ENCODE measurements at regions not wholly inside any gene's neighbourhood (a gene's known extent, or its start where the extent isn't known, plus 50 kb on each side); places are given as distances from the start of the nearest gene placed in this dataset.

- Mint-ChIP-seq H3K27ac (no peak overlapping the region), H3K27me3 (ENCODE audit: low read depth in 3 of 3) (no peaks in the 10 kb centered on the region), H3K4me3 (no peak overlapping the region), H3K36me3 (no peaks in the 10 kb centered on the region), H3K9me3 (no peaks in the 10 kb centered on the region), H3K4me1 (no peaks in the 10 kb centered on the region)
- DNase-seq, result no peak
- TF ChIP-seq CTCF (IDR thresholded peaks at IDR 0.05), result no peak
- Histone ChIP-seq H3K27me3 (ENCODE audit: control insufficient read depth in 2 of 2, insufficient read depth in 2 of 2, low read length in 2 of 2) (no peaks in the 10 kb centered on the region), H3K36me3 (replicated peaks in 1 of 2; ENCODE audit: control insufficient read depth in 1 of 2, insufficient read depth in 2 of 2, low read length in 2 of 2) (no peaks in the 10 kb centered on the region), H3K4me2 (replicated peaks; ENCODE audit: extremely low read depth, low read length, poor library complexity, severe bottlenecking) (no peak overlapping the region), H3K9ac (ENCODE audit: insufficient read depth, low read length, poor library complexity, severe bottlenecking) (no peak overlapping the region), H2AFZ (ENCODE audit: insufficient read depth, low read depth, low read length, poor library complexity, severe bottlenecking) (no peak overlapping the region), H3K27ac (ENCODE audit: low read depth in 1 of 2, low read length in 2 of 2) (no peak overlapping the region), H3K4me3 (replicated peaks in 1 of 3; ENCODE audit: low read depth in 2 of 3, low read length in 3 of 3) (no peak overlapping the region), H4K20me1 (ENCODE audit: insufficient read depth, low read length) (no peaks in the 10 kb centered on the region), H3K4me1 (ENCODE audit: control insufficient read depth in 1 of 2, insufficient read depth in 2 of 2, low read length in 2 of 2) (no peaks in the 10 kb centered on the region), H3K79me2 (ENCODE audit: insufficient read depth, low read length) (no peaks in the 10 kb centered on the region), H3K9me3 (replicated peaks in 1 of 2; ENCODE audit: control insufficient read depth in 1 of 2, insufficient read depth in 1 of 2, low read length in 2 of 2) (no peaks in the 10 kb centered on the region)
- WGBS (ENCODE audit: insufficient coverage), result no CpG with 5 or more reads among the region's 2 CpGs
- intact Hi-C loops (cut with micrococcal nuclease), result no loop called here
Measured at GRCh38 chr6:92380803-92381601, 1038.4 kb downstream of the EPHA7 start.

- no peak overlapping the region for H3K4me2 ChIP-seq (replicated peaks; ENCODE audit: extremely low read depth, low read length, poor library complexity, severe bottlenecking)
- no peaks in the 10 kb centered on the region for H3K27me3 Mint-ChIP-seq (ENCODE audit: low read depth in 3 of 3)
- H3K4me3 Mint-ChIP-seq, result no peak overlapping the region
- H3K27ac ChIP-seq (ENCODE audit: low read depth in 1 of 2, low read length in 2 of 2), result no peak overlapping the region
- no peaks in the 10 kb centered on the region for H3K27me3 ChIP-seq (ENCODE audit: control insufficient read depth in 2 of 2, insufficient read depth in 2 of 2, low read length in 2 of 2)
- H3K9me3 Mint-ChIP-seq, result no peaks in the 10 kb centered on the region
- H2AFZ ChIP-seq (ENCODE audit: insufficient read depth, low read depth, low read length, poor library complexity, severe bottlenecking), result no peak overlapping the region
- no peak overlapping the region for H3K9ac ChIP-seq (ENCODE audit: insufficient read depth, low read length, poor library complexity, severe bottlenecking)
- H3K27ac Mint-ChIP-seq, result no peak overlapping the region
- intact Hi-C loops (cut with micrococcal nuclease), result no loop called here
- no peaks in the 10 kb centered on the region for H4K20me1 ChIP-seq (ENCODE audit: insufficient read depth, low read length)
- H3K9me3 ChIP-seq (replicated peaks in 1 of 2; ENCODE audit: control insufficient read depth in 1 of 2, insufficient read depth in 1 of 2, low read length in 2 of 2), result no peaks in the 10 kb centered on the region
- H3K4me3 ChIP-seq (replicated peaks in 1 of 3; ENCODE audit: low read depth in 2 of 3, low read length in 3 of 3), result no peak overlapping the region
- no peaks in the 10 kb centered on the region for H3K79me2 ChIP-seq (ENCODE audit: insufficient read depth, low read length)
- DNase-seq, result no peak
- no peaks in the 10 kb centered on the region for H3K36me3 Mint-ChIP-seq
- TF ChIP-seq CTCF (IDR thresholded peaks at IDR 0.05), result no peak
- no peaks in the 10 kb centered on the region for H3K36me3 ChIP-seq (replicated peaks in 1 of 2; ENCODE audit: control insufficient read depth in 1 of 2, insufficient read depth in 2 of 2, low read length in 2 of 2)
- H3K4me1 Mint-ChIP-seq, result no peaks in the 10 kb centered on the region
- H3K4me1 ChIP-seq (ENCODE audit: control insufficient read depth in 1 of 2, insufficient read depth in 2 of 2, low read length in 2 of 2), result no peaks in the 10 kb centered on the region
Measured at GRCh38 chr6:92377137-92377536, 1042.2 kb downstream of the EPHA7 start.
